Fibroblast of skin of abdomen (primary cell): ENCODE measurements at regions not wholly inside any gene's neighbourhood (a gene's known extent, or its start where the extent isn't known, plus 50 kb on each side); places are given as distances from the start of the nearest gene placed in this dataset.

Experiments
- DNase-seq: peaks from one replicate; pipeline ENCODE4 v3.0.0-alpha.2; 2013

DNA sequence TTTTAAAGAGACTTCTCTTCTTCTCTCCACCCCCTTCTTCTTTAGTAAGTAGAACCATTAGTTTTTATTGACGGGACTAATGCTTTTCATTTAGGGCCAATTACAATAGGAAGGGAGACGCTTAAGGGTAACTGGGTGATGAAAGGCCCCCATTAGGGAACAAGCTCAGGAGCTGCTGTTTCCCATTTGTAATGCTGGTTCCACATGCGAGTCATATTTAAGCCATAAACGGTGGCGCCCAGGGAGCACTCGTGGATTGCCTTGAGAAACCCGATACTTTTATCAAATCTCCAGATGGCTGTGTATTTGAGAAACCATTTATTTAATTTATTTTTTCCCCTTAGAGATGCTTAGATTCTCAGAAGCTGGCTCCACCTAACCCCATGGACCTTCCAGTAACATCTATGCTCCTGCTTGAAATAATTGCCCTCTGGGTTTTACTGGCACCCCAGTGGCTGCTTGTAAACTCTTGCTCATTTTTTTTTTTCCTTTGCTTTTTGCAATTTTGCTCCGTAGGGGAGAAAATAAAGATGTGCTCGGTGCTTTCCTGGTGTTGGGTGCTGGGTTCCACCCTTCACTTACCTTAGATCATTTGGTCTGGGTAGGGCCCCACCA is 124.2 kb upstream of the MSX1 start:
- DNase-seq: no peak

- DNase-seq: no peak
Measured at GRCh38 chr4:4734425-4734824, 125.0 kb upstream of the MSX1 start.

DNA sequence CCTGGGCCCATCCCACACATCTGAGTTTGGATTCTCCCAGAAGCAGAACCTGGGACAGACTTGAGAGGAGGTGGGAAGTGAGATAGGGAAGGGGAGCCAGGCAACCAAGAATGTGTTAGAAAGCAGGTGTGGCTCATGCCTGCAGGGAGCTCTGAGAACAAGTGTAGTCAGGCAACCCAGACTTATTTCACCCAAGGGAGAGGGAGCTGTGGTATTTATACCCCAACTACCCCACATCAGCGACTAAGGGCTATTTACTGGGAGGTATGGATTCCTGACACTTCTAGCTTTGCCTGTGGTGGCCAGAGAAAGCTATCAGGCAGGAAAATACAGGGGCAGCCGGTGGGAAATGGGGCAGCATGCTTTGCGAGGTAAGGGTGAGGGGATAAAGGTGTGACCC is 125.8 kb upstream of the MSX1 start:
- no peak for DNase-seq

- DNase-seq: no peak
Measured at GRCh38 chr4:4730249-4730648, 129.2 kb upstream of the MSX1 start.

DNA sequence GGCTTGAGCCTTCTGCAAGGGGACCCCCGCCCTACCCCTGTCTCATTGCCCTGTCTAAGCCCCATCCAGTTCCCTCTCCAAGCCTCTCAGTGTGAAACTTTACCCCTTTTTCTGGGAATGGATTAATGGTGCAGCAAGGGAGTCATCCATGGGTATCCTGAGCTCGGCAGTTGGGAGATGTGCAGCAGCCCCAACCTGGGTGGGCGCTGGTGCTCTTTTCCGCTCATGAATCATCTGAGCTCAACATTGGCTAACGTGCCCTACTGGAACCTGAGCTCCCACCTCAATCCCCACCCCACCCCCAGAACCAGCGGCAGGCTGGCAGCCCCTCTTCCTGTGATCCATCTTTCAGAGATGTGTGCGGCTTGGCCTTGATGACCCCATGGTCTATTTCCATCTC is 130.3 kb upstream of the MSX1 start:
- no peak for DNase-seq

- no peak for DNase-seq
Measured at GRCh38 chr4:4727536-4727935, 131.9 kb upstream of the MSX1 start.

GRCh38 chr4:4726051-4726450 is 133.4 kb upstream of the MSX1 start:
- no peak for DNase-seq

- no peak for DNase-seq
Measured at GRCh38 chr4:4724321-4724720, 135.1 kb upstream of the MSX1 start.

DNA sequence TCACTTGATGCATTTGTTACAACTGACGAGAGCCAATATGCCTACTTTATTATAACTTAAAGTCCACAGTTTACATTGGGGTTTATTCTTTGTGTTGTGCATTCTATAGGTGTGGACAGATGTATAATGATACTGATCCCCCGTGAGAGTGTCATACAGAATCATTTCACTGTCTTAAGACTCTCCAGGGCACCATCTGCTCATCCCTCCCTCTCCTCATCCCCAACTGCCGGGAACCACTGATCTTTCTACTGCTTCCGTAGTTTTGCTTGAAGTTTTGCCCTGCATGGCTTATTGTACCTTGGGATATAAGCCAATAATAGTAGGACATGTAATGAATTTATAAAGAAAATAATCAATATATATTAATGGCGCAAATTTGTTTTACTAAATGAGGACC is 137.8 kb upstream of the MSX1 start:
- no peak for DNase-seq

DNA sequence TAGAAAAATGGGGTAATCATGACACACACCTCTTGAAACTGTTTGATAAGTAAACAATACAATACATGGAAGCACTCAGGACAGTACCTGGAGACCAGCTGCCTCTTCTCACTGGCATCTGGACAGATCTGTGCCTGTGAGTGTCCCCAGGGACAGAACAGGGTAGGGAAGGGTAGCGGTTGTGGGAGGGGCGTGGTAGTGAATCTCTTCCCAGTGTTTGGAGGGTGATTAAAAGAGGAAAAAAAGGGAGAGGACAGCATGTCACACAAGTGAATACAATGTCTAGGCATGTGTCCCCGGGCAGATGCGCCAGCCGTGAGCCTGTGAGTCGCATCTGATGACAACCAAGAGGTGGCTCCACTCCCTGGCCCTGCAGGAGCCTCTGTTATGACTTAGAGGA is 138.8 kb upstream of the MSX1 start:
- no peak for DNase-seq

- peak; percentile 32 for DNase-seq
Measured at GRCh38 chr4:4719436-4719835, 140.0 kb upstream of the MSX1 start.

DNA sequence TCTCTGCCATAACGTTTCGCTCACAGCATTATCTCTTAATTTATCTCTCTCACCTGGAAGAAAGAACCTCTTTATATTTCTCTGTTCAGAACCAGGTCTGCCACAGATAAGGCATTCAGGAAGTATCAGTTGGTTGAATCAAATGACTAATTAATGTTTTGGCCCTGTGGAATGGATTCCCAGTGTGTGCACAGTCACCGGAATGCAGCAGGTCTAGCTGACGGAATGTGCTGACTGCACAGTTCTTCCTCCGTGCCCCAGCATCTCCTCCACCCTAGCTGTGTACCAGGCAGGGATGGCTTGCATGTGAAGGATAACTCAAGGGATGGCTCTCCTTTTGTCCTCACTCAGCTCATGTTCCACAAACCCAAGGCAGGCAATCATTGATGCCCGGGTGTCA is 141.8 kb upstream of the MSX1 start:
- no peak for DNase-seq

GRCh38 chr4:4714331-4714730 is 145.1 kb upstream of the MSX1 start:
- DNase-seq: peak; percentile 39

DNA sequence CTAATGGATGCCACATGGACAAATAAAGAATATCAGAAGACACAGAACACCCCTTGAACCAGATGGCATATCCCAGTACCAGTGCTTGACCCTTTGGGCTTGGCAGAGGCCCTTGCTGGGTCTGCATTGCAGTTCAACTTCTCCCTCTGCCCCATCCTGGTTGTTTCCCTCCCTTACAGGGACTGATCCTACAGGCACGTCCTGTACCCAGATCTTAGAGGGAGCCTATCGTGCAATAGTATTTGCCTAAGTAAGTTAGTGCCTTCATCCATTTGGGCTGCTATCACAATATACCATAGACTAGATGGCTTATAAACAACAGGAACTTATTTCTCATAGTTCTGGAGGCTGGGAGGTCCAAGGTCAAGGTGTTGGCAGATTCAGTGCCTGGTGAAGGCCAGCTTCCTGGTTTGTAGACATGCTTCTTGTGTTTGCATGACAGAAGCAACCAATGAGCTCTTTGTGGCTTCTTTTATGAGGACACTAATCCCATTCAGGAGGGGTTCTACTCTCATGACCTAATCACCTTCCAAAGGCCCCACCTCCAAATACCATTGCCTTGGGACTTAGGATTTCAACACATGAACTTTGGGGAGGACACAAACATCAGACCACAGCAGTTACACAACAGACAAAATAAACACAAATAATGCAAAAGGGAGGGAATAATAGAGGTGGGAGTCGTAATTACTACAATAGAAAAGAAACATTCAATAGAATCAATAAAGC is 146.5 kb upstream of the MSX1 start:
- no peak for DNase-seq

DNA sequence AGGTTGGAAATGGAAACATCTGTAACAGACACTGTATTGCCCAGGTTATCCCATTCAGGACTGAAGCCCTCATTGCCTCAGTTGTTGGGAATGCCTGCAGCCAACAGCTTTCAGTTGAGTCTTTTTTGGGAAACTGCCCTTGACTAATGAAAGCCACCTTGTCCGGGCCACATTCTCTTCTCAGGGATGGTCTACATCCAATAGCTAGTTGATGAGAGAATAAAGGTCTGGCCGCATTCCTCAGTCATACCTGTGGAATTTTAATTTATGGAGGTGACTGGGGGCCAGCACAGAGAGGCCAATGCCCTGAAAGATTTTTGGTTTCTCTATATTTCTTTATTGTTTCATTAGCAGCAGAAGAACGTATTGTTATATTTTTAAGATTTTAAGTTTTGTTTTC is 147.6 kb upstream of the MSX1 start:
- no peak for DNase-seq

DNA sequence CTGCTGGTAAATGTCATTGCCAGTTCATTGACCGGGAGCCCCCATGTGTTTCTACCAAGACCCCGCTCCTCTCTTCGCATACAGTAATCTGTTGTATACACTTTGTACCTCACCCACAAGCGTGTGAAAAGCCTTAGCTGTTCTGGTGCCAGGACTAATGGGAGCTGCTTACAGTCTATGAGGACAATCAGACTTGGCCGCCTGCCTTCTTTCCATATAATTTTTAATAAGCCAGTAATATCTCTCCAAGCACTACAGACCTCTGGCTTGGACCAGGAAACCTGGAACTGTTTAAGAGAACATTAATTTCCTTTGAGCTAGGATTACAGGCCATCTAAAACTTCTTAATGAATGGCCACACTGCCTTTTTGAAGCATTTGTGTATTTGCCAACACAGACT is 149.7 kb upstream of the MSX1 start:
- DNase-seq: no peak

DNA sequence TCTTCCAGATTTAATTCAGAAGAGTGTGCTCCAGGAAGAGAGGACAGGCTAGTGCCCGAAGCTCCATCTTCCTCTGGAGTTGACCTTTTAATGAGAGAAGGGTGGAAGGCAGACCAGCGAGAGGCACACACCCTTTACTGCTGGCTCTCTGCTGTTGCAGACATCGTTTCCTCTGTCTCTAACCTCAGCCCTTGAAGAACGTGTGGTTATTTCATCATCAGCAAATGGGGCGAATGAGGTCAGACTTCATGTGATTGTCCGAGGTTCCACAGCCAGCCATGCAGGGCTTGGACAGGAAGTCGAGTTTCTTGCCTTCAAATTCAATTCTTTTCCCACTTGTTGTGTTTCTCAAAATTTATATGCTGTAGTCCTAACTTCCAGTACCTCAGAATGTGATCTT is 155.2 kb upstream of the MSX1 start:
- DNase-seq: no peak

- no peak for DNase-seq
Measured at GRCh38 chr4:4697584-4697983, 155.7 kb upstream of the STX18 start.

GRCh38 chr4:4696530-4696929 is 154.7 kb upstream of the STX18 start:
- no peak for DNase-seq

- no peak for DNase-seq
Measured at GRCh38 chr4:4695497-4695896, 153.6 kb upstream of the STX18 start.

DNA sequence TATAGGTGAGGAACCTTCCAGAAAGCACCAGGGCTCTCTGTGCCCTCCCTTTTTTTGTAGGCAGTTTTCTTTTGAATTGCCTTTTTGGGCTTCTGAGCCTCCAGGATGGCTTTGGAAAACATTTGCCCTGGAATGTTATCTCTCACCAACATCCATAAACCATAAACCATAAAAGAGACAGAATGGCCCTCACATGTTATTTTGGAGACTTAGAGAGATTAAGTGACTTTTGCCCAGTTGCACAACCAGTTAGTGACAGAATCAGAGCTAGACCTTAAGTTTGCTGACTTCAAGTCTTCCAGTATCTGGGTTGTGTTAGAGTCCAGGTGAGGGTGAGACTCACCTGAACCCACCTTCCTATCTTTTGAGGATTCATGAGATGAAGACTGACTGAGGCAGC is 153.0 kb upstream of the STX18 start:
- DNase-seq: no peak

GRCh38 chr4:4694296-4694772 is 152.5 kb upstream of the STX18 start:
- peak; percentile 35 for DNase-seq

GRCh38 chr4:4693755-4694295 is 152.0 kb upstream of the STX18 start:
- DNase-seq: no peak

GRCh38 chr4:4693258-4693657 is 151.4 kb upstream of the STX18 start:
- no peak for DNase-seq
